Natural killer cell (primary cell): ENCODE measurements at regions not wholly inside any gene's neighbourhood (a gene's known extent, or its start where the extent isn't known, plus 50 kb on each side); places are given as distances from the start of the nearest gene placed in this dataset.

Source experiments
- ATAC-seq, 3 donors: fragments of 150-1000 bp in 2 of 3; fragments of 200-7000 bp in 1 of 3; cut with Tn5 transposase; 1 replicate in 1 of 3; 2 replicates in 2 of 3; pipeline ENCODE4 v1.10.0; 2021; ENCODE audit warnings: mild to moderate bottlenecking in 2 of 3, moderate library complexity in 2 of 3
- DNase-seq, 2 donors: peaks; one replicate each; pipeline versions ENCODE4 v3.0.0 to v3.0.0-alpha.2; 2013 to 2021; ENCODE audit warnings: mixed read lengths in 1 of 2
- H3K27ac ChIP-seq: one replicate; pipeline ENCODE4 v1.5.1; 2013; ENCODE audit warnings: mild to moderate bottlenecking, low read length
- H3K27me3 ChIP-seq: one replicate; pipeline ENCODE4 v1.6.1; 2013; ENCODE audit warnings: low read length; ENCODE audit not compliant: control insufficient read depth, insufficient read depth
- H3K36me3 ChIP-seq: one replicate; pipeline ENCODE4 v1.6.1; 2013; ENCODE audit warnings: low read length; ENCODE audit not compliant: control insufficient read depth, insufficient read depth
- H3K4me1 ChIP-seq: one replicate; pipeline ENCODE4 v1.6.1; 2013; ENCODE audit warnings: low read length; ENCODE audit not compliant: control insufficient read depth, insufficient read depth
- H3K4me3 ChIP-seq: one replicate; pipeline ENCODE4 v1.5.1; 2013; ENCODE audit warnings: low read length
- H3K9me3 ChIP-seq: one replicate; pipeline ENCODE4 v1.6.1; 2013; ENCODE audit warnings: low read length; ENCODE audit not compliant: control insufficient read depth, insufficient read depth
- H3K27ac Mint-ChIP-seq, 2 donors: one replicate each; pipeline ENCODE4 v1.8.0; 2022; ENCODE audit warnings: mild to moderate bottlenecking in 2 of 2, mixed read lengths in 2 of 2, moderate library complexity in 1 of 2
- H3K27me3 Mint-ChIP-seq, 2 donors: one replicate each; pipeline ENCODE4 v1.8.0; 2022; ENCODE audit warnings: low read depth in 2 of 2, mixed read lengths in 2 of 2
- H3K36me3 Mint-ChIP-seq: one replicate; pipeline ENCODE4 v1.8.0; 2022; ENCODE audit warnings: mixed read lengths
- H3K4me1 Mint-ChIP-seq, 2 donors: one replicate each; pipeline ENCODE4 v1.8.0; 2022; ENCODE audit warnings: mixed read lengths in 2 of 2
- H3K4me3 Mint-ChIP-seq: one replicate; pipeline ENCODE4 v1.8.0; 2022; ENCODE audit warnings: mild to moderate bottlenecking, moderate library complexity, mixed read lengths
- H3K9me3 Mint-ChIP-seq, 2 donors: one replicate each; pipeline ENCODE4 v1.8.0; 2022; ENCODE audit warnings: mixed read lengths in 2 of 2
- CTCF ChIP-seq: fragments of 200-600 bp; IDR thresholded peaks from one replicate; pipeline ENCODE4 v1.8.0; 2022; ENCODE audit warnings: antibody characterized with exemption
- WGBS: methylation state at CpG from one replicate; pipeline ENCODE4 v1.1.7; 2013; ENCODE audit warnings: missing lambda C conversion rate; ENCODE audit not compliant: insufficient coverage; 5-methylcytosine and 5-hydroxymethylcytosine counted together
- intact Hi-C: fragments of 100-400 bp; cut with micrococcal nuclease; formaldehyde crosslinking; loops from one replicate; pipeline ENCODE4 v1.14.2; 2022

GRCh38 chr6:126091466-126091865, 105.1 kb downstream of the TRMT11 start:
- no peak overlapping the region for H3K4me3 ChIP-seq
- Mint-ChIP-seq H3K9me3 (no peaks in the 10 kb centered on the region), H3K4me1 (no peaks in the 10 kb centered on the region), H3K36me3 (no peaks in the 10 kb centered on the region), H3K27ac (no peak overlapping the region), H3K27me3 (no peaks in the 10 kb centered on the region), H3K4me3 (no peak overlapping the region)
- no peaks in the 10 kb centered on the region for H3K27me3 ChIP-seq
- ATAC-seq: no peak
- no peaks in the 10 kb centered on the region for H3K4me1 ChIP-seq
- no peak for DNase-seq
- intact Hi-C loops: no loop called here
- whole genome bisulfite sequencing: 88% methylated on average over 6 of the region's 6 CpGs
- H3K9me3 ChIP-seq: no peaks in the 10 kb centered on the region
- TF ChIP-seq CTCF: no peak
- no peaks in the 10 kb centered on the region for H3K36me3 ChIP-seq
- H3K27ac ChIP-seq: no peak overlapping the region

- no peaks in the 10 kb centered on the region for H3K36me3 ChIP-seq
Observed at GRCh38 chr6:126093108-126093507, 106.8 kb downstream of the TRMT11 start.

GRCh38 chr6:126094411-126094810, 108.1 kb downstream of the TRMT11 start:
- H3K4me3 Mint-ChIP-seq: no peak overlapping the region
- no peaks in the 10 kb centered on the region for H3K36me3 ChIP-seq
- no peaks in the 10 kb centered on the region for H3K9me3 ChIP-seq
- H3K27me3 ChIP-seq: no peaks in the 10 kb centered on the region
- no peaks in the 10 kb centered on the region for H3K36me3 Mint-ChIP-seq
- 95% methylated on average over 4 of the region's 4 CpGs for WGBS
- H3K4me1 ChIP-seq: no peaks in the 10 kb centered on the region
- DNase-seq (no peak), ATAC-seq (no peak)
- peaks cover 0 to 5% of the 10 kb centered on the region in 2 donors for H3K4me1 Mint-ChIP-seq
- H3K9me3 Mint-ChIP-seq: no peaks in the 10 kb centered on the region
- intact Hi-C loops: no loop called here
- H3K27ac ChIP-seq: no peak overlapping the region
- H3K4me3 ChIP-seq: no peak overlapping the region
- H3K27ac Mint-ChIP-seq: no peak overlapping the region
- TF ChIP-seq CTCF: no peak
- H3K27me3 Mint-ChIP-seq: no peaks in the 10 kb centered on the region

More at GRCh38 chr6:126093108-126093507, 106.8 kb downstream of the TRMT11 start:
- DNase-seq (no peak), ATAC-seq (no peak)
- Mint-ChIP-seq H3K36me3 (no peaks in the 10 kb centered on the region), H3K9me3 (no peaks in the 10 kb centered on the region), H3K4me1 (peaks cover 0 to 2% of the 10 kb centered on the region in 2 donors), H3K27me3 (no peaks in the 10 kb centered on the region), H3K27ac (no peak overlapping the region), H3K4me3 (no peak overlapping the region)
- Histone ChIP-seq H3K9me3 (no peaks in the 10 kb centered on the region), H3K27me3 (no peaks in the 10 kb centered on the region), H3K27ac (no peak overlapping the region), H3K4me3 (no peak overlapping the region), H3K4me1 (no peaks in the 10 kb centered on the region)
- intact Hi-C loops: no loop called here
- TF ChIP-seq CTCF: no peak
- no CpG with 5 or more reads among the region's 2 CpGs for WGBS

GRCh38 chr6:126100386-126100785, 114.0 kb downstream of the TRMT11 start:
- Histone ChIP-seq H3K9me3 (no peaks in the 10 kb centered on the region), H3K27ac (no peak overlapping the region), H3K36me3 (no peaks in the 10 kb centered on the region), H3K4me1 (no peaks in the 10 kb centered on the region), H3K27me3 (no peaks in the 10 kb centered on the region), H3K4me3 (no peak overlapping the region)
- H3K4me3 Mint-ChIP-seq: no peak overlapping the region
- peaks cover 0 to 5% of the 10 kb centered on the region in 2 donors for H3K4me1 Mint-ChIP-seq
- intact Hi-C loops: no loop called here
- no peaks in the 10 kb centered on the region for H3K27me3 Mint-ChIP-seq
- TF ChIP-seq CTCF: no peak
- no peaks in the 10 kb centered on the region for H3K36me3 Mint-ChIP-seq
- H3K9me3 Mint-ChIP-seq: no peaks in the 10 kb centered on the region
- no peak overlapping the region for H3K27ac Mint-ChIP-seq
- WGBS: 85% methylated on average over 3 of the region's 4 CpGs
- no peak for DNase-seq
- ATAC-seq: no peak
